ENCODE measurements at regions not wholly inside any gene's neighbourhood (a gene's known extent, or its start where the extent isn't known, plus 50 kb on each side); places are given as distances from the start of the nearest gene placed in this dataset.

DNA sequence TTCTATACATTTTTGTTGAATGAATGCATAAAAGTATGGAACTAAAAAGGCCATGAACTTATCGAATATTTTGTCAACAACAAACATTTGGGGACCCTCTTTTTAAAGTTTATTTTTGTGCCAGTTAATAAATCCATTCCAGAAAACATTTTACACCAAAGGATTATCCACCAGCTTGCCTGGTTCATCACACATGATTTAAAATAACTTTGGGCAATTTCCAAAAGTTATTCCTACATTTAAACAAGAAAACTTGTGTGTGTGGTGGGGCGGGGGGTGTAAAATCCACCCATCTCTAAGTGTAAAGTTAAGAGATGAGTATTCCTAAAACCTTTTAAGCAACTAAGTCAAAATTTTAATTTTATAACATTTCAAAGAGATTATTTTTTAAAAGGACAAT lies 224.5 kb upstream of the SNX7 start:
- H3K9me3 ChIP-seq (ENCODE audit: low read length) = no peaks in the 10 kb centered on the region
- H3K79me2 ChIP-seq (replicated peaks; ENCODE audit: insufficient read depth, low read length) = no peaks in the 10 kb centered on the region

DNA sequence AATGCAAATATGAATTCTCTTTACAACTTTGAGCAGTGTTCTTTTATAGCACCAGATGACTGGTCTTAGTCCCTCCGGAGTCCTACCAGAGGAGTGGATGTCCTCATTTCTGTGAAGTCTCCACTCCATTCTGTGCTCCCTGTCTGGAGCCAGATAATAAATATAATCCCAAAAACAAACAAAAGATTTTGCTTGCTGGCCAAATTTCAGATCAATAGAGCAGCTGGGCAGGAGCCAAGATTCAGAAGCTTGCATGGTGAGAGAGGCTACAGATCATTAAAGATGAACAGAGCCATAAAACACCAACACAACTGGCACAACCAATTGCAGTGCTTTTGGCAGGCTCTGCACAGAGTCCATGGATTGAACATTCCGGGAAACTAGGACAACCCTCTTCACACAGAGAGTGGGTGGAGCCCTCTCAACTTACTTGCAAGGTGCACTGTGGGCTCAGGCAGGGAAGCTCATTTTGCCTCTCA lies 231.5 kb upstream of the SNX7 start:
- Histone ChIP-seq H3K27ac (ENCODE audit: low read length) (no peak overlapping the region), H3K9ac (ENCODE audit: low read length) (no peak overlapping the region), H2AFZ (ENCODE audit: low read depth, low read length) (no peak overlapping the region), H3K4me3 (ENCODE audit: low read length) (no peak overlapping the region), H3K9me2 (ENCODE audit: insufficient read depth, low read length) (no peaks in the 10 kb centered on the region), H3K4me2 (ENCODE audit: low read length) (no peak overlapping the region), H3K27me3 (ENCODE audit: insufficient read depth, low read depth, low read length) (no peaks in the 10 kb centered on the region), H4K20me1 (ENCODE audit: insufficient read depth) (no peaks in the 10 kb centered on the region), H3K9me3 (ENCODE audit: low read length) (no peaks in the 10 kb centered on the region), H3F3A (ENCODE audit: insufficient read depth, low read length, poor library complexity, severe bottlenecking) (no peaks in the 10 kb centered on the region), H3K36me3 (ENCODE audit: insufficient read depth, low read length) (no peaks in the 10 kb centered on the region), H3K79me2 (replicated peaks; ENCODE audit: insufficient read depth, low read length) (no peaks in the 10 kb centered on the region)
- no peak for TF ChIP-seq POLR2AphosphoS5 (IDR thresholded peaks at IDR 0.05)
- TF ChIP-seq EP300 (conservative IDR thresholded peaks at IDR 0.05; ENCODE audit: poor library complexity, severe bottlenecking) = no peak
- TF ChIP-seq RAD21 (conservative IDR thresholded peaks at IDR 0.05) = no peak
- no peak for TF ChIP-seq EZH2 (IDR thresholded peaks at IDR 0.05; ENCODE audit: borderline replicate concordance, insufficient read depth, low read length, poor library complexity, severe bottlenecking)
- no peak for TF ChIP-seq MXI1 (conservative IDR thresholded peaks at IDR 0.05; ENCODE audit: poor library complexity, severe bottlenecking)
- TF ChIP-seq SMC3 (conservative IDR thresholded peaks at IDR 0.05; ENCODE audit: poor library complexity) = no peak
- TF ChIP-seq, protein P1, sequence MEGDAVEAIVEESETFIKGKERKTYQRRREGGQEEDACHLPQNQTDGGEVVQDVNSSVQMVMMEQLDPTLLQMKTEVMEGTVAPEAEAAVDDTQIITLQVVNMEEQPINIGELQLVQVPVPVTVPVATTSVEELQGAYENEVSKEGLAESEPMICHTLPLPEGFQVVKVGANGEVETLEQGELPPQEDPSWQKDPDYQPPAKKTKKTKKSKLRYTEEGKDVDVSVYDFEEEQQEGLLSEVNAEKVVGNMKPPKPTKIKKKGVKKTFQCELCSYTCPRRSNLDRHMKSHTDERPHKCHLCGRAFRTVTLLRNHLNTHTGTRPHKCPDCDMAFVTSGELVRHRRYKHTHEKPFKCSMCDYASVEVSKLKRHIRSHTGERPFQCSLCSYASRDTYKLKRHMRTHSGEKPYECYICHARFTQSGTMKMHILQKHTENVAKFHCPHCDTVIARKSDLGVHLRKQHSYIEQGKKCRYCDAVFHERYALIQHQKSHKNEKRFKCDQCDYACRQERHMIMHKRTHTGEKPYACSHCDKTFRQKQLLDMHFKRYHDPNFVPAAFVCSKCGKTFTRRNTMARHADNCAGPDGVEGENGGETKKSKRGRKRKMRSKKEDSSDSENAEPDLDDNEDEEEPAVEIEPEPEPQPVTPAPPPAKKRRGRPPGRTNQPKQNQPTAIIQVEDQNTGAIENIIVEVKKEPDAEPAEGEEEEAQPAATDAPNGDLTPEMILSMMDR (IDR thresholded peaks at IDR 0.05; ENCODE audit: poor library complexity, severe bottlenecking) = no peak

More for the DNA sequence above, 224.5 kb upstream of the SNX7 start:
- Histone ChIP-seq H3K4me3 (ENCODE audit: low read length) (no peak overlapping the region), H2AFZ (ENCODE audit: low read depth, low read length) (no peak overlapping the region), H3K27ac (ENCODE audit: low read length) (no peak overlapping the region), H3K36me3 (ENCODE audit: insufficient read depth, low read length) (no peaks in the 10 kb centered on the region), H3K27me3 (ENCODE audit: insufficient read depth, low read depth, low read length) (no peaks in the 10 kb centered on the region), H3F3A (ENCODE audit: insufficient read depth, low read length, poor library complexity, severe bottlenecking) (no peaks in the 10 kb centered on the region), H3K9me2 (ENCODE audit: insufficient read depth, low read length) (no peaks in the 10 kb centered on the region), H3K9ac (ENCODE audit: low read length) (no peak overlapping the region), H3K4me2 (ENCODE audit: low read length) (no peak overlapping the region), H4K20me1 (ENCODE audit: insufficient read depth) (no peaks in the 10 kb centered on the region)
- TF ChIP-seq, protein P1 (IDR thresholded peaks at IDR 0.05; ENCODE audit: poor library complexity, severe bottlenecking) = no peak
- TF ChIP-seq RAD21 (conservative IDR thresholded peaks at IDR 0.05) = no peak
- TF ChIP-seq, protein P2, sequence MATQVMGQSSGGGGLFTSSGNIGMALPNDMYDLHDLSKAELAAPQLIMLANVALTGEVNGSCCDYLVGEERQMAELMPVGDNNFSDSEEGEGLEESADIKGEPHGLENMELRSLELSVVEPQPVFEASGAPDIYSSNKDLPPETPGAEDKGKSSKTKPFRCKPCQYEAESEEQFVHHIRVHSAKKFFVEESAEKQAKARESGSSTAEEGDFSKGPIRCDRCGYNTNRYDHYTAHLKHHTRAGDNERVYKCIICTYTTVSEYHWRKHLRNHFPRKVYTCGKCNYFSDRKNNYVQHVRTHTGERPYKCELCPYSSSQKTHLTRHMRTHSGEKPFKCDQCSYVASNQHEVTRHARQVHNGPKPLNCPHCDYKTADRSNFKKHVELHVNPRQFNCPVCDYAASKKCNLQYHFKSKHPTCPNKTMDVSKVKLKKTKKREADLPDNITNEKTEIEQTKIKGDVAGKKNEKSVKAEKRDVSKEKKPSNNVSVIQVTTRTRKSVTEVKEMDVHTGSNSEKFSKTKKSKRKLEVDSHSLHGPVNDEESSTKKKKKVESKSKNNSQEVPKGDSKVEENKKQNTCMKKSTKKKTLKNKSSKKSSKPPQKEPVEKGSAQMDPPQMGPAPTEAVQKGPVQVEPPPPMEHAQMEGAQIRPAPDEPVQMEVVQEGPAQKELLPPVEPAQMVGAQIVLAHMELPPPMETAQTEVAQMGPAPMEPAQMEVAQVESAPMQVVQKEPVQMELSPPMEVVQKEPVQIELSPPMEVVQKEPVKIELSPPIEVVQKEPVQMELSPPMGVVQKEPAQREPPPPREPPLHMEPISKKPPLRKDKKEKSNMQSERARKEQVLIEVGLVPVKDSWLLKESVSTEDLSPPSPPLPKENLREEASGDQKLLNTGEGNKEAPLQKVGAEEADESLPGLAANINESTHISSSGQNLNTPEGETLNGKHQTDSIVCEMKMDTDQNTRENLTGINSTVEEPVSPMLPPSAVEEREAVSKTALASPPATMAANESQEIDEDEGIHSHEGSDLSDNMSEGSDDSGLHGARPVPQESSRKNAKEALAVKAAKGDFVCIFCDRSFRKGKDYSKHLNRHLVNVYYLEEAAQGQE (IDR thresholded peaks at IDR 0.05; ENCODE audit: borderline replicate concordance) = no peak
- TF ChIP-seq TAF1 (IDR thresholded peaks at IDR 0.05; ENCODE audit: low read depth) = no peak
